Liver (tissue), 8 donors: ENCODE measurements at regions not wholly inside any gene's neighbourhood (a gene's known extent, or its start where the extent isn't known, plus 50 kb on each side); places are given as distances from the start of the nearest gene placed in this dataset.

Source experiments
- DNase-seq: peaks from one replicate; pipeline ENCODE4 v3.0.0-alpha.2; 2017; ENCODE audit warnings: low spot score
- H3K27ac ChIP-seq, 2 donors: one replicate each; pipeline ENCODE4 v1.7.0; 2013; ENCODE audit warnings: inconsistent platforms in 2 of 2, low read length in 2 of 2, control low read depth in 1 of 2, low read depth in 1 of 2, mild to moderate bottlenecking in 1 of 2
- H3K27me3 ChIP-seq, 4 donors: one replicate each; pipeline versions ENCODE4 v1.6.1 to v1.7.0; 2013; ENCODE audit warnings: low read length in 3 of 4, inconsistent platforms in 1 of 4, mild to moderate bottlenecking in 1 of 4, moderate library complexity in 1 of 4; ENCODE audit not compliant: control insufficient read depth in 4 of 4, insufficient read depth in 4 of 4
- H3K36me3 ChIP-seq, 4 donors: one replicate each; pipeline versions ENCODE4 v1.6.1 to v1.7.0; 2013; ENCODE audit warnings: low read length in 3 of 4, mild to moderate bottlenecking in 3 of 4, low read depth in 1 of 4, moderate library complexity in 1 of 4; ENCODE audit not compliant: control insufficient read depth in 4 of 4, insufficient read depth in 3 of 4
- H3K4me1 ChIP-seq, 4 donors: one replicate each; pipeline versions ENCODE4 v1.6.1 to v1.7.0; 2013; ENCODE audit warnings: low read length in 3 of 4, mild to moderate bottlenecking in 3 of 4, moderate library complexity in 1 of 4; ENCODE audit not compliant: control insufficient read depth in 4 of 4, insufficient read depth in 4 of 4
- H3K4me3 ChIP-seq, 3 donors: one replicate each; pipeline versions ENCODE4 v1.6.1 to v1.7.0; 2013; ENCODE audit warnings: low read length in 3 of 3, control low read depth in 1 of 3, low read depth in 1 of 3, mild to moderate bottlenecking in 1 of 3
- H3K9ac ChIP-seq, 2 donors: one replicate each; pipeline ENCODE4 v1.7.0; 2013; ENCODE audit warnings: low read length in 2 of 2, mild to moderate bottlenecking in 2 of 2, moderate library complexity in 2 of 2, control low read depth in 1 of 2, low read depth in 1 of 2
- H3K9me3 ChIP-seq, 4 donors: one replicate each; pipeline versions ENCODE4 v1.6.1 to v1.7.0; 2013; ENCODE audit warnings: low read length in 3 of 4; ENCODE audit not compliant: control insufficient read depth in 4 of 4
- EGR1 ChIP-seq, 2 donors: IDR thresholded peaks; 2 replicates each; pipeline ENCODE4 v1.6.1; 2016 to 2018; ENCODE audit warnings: antibody characterized with exemption in 2 of 2, low read depth in 2 of 2
- FOXA1 ChIP-seq: IDR thresholded peaks from 2 replicates; pipeline ENCODE4 v1.6.1; 2016; ENCODE audit warnings: antibody characterized with exemption
- FOXA2 ChIP-seq: IDR thresholded peaks from 2 replicates; pipeline ENCODE4 v1.6.1; 2016; ENCODE audit warnings: antibody characterized with exemption
- GABPA ChIP-seq, 2 donors: IDR thresholded peaks in 1 of 2; conservative IDR thresholded peaks in 1 of 2; 2 replicates each; pipeline ENCODE4 v1.6.1; 2016; ENCODE audit warnings: antibody characterized with exemption in 2 of 2, mild to moderate bottlenecking in 1 of 2, moderate library complexity in 1 of 2
- HNF4A ChIP-seq, 2 donors: conservative IDR thresholded peaks; 2 replicates each; pipeline ENCODE4 v1.6.1; 2016; ENCODE audit warnings: antibody characterized with exemption in 2 of 2, mild to moderate bottlenecking in 2 of 2
- HNF4G ChIP-seq: IDR thresholded peaks from 2 replicates; pipeline ENCODE4 v1.6.1; 2016; ENCODE audit warnings: antibody characterized with exemption
- JUND ChIP-seq, 2 donors: IDR thresholded peaks; 2 replicates each; pipeline ENCODE4 v1.6.1; 2016; ENCODE audit warnings: antibody characterized with exemption in 2 of 2
- NR2F2 ChIP-seq: IDR thresholded peaks from 2 replicates; pipeline ENCODE4 v1.6.1; 2016; ENCODE audit warnings: antibody characterized with exemption
- RAD21 ChIP-seq, 2 donors: IDR thresholded peaks; 2 replicates each; pipeline ENCODE4 v1.6.1; 2016; ENCODE audit warnings: antibody characterized with exemption in 2 of 2, mild to moderate bottlenecking in 2 of 2
- RXRA ChIP-seq, 2 donors: IDR thresholded peaks; 2 replicates each; pipeline ENCODE4 v1.6.1; 2017 to 2018; ENCODE audit warnings: antibody characterized with exemption in 2 of 2, mild to moderate bottlenecking in 1 of 2
- SP1 ChIP-seq: IDR thresholded peaks from 2 replicates; pipeline ENCODE4 v1.6.1; 2018; ENCODE audit warnings: antibody characterized with exemption, mild to moderate bottlenecking
- TAF1 ChIP-seq: conservative IDR thresholded peaks from 2 replicates; pipeline ENCODE4 v1.6.1; 2016; ENCODE audit warnings: antibody characterized with exemption, mild to moderate bottlenecking
- YY1 ChIP-seq: IDR thresholded peaks from 2 replicates; pipeline ENCODE4 v1.6.1; 2016; ENCODE audit warnings: antibody characterized with exemption, mild to moderate bottlenecking
- WGBS: extraction: QIAGEN DNeasy Blood & Tissue Kit; methylation state at CpG from one replicate; pipeline ENCODE4 v1.1.7; 2013; 5-methylcytosine and 5-hydroxymethylcytosine counted together
- TF ChIP-seq, protein P1 (sequence below): fragments of 150-350 bp; IDR thresholded peaks from 2 replicates; pipeline ENCODE4 v1.5.1; 2017; ENCODE audit warnings: improper control_type of control experiment, low read depth, low read length; ENCODE audit not compliant: missing input control
- TF ChIP-seq, protein P2 (sequence below): IDR thresholded peaks from 2 replicates; pipeline ENCODE4 v1.6.1; 2016; ENCODE audit warnings: antibody characterized with exemption
- TF ChIP-seq, protein P3 (sequence below): IDR thresholded peaks from 2 replicates; pipeline ENCODE4 v1.6.1; 2016; ENCODE audit warnings: antibody characterized with exemption
- TF ChIP-seq, protein P4 (sequence below): IDR thresholded peaks from 2 replicates; pipeline ENCODE4 v1.6.1; 2016; ENCODE audit warnings: antibody characterized with exemption, mild to moderate bottlenecking
- TF ChIP-seq, protein P5 (sequence below): IDR thresholded peaks from 2 replicates; pipeline ENCODE4 v1.6.1; 2016; ENCODE audit warnings: antibody characterized with exemption
- donor health status: healthy.
- donor health status: healthy.
- donor health status: healthy.
- donor health status: healthy.
- donor health status: healthy.

DNA sequence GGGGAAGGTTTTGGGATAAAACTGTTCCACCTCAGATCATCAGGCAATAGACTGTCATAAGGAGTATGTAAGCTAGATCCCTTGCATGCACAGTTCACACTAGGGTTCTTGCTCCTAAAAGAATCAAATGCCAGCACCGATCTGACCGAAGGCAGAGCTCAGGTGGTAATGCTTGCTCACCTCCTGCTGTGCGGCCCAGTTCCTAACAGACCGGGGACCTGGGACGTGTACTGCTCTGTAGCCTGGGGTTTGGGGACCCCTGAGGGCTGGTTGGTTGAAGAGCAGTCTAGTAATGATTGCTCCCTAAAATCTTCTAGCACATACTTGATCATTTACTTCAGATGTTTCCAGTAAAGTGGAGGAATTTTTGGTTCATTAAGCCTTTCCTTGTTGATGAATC lies 173.1 kb upstream of the SLIT2 start:
- no peak for DNase-seq
- no peaks in the 10 kb centered on the region for H3K27me3 ChIP-seq
- H3K9ac ChIP-seq = no peak overlapping the region
- WGBS = 89% methylated on average over 5 of the region's 5 CpGs
- no peak for TF ChIP-seq RAD21 (IDR thresholded peaks at IDR 0.05)
- TF ChIP-seq, protein P1, sequence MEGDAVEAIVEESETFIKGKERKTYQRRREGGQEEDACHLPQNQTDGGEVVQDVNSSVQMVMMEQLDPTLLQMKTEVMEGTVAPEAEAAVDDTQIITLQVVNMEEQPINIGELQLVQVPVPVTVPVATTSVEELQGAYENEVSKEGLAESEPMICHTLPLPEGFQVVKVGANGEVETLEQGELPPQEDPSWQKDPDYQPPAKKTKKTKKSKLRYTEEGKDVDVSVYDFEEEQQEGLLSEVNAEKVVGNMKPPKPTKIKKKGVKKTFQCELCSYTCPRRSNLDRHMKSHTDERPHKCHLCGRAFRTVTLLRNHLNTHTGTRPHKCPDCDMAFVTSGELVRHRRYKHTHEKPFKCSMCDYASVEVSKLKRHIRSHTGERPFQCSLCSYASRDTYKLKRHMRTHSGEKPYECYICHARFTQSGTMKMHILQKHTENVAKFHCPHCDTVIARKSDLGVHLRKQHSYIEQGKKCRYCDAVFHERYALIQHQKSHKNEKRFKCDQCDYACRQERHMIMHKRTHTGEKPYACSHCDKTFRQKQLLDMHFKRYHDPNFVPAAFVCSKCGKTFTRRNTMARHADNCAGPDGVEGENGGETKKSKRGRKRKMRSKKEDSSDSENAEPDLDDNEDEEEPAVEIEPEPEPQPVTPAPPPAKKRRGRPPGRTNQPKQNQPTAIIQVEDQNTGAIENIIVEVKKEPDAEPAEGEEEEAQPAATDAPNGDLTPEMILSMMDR = no peak
- no peak for TF ChIP-seq FOXA1
- no peak for TF ChIP-seq GABPA (IDR thresholded peaks at IDR 0.05 in 1 of 2, conservative IDR thresholded peaks at IDR 0.05 in 1 of 2)
- TF ChIP-seq, protein P2, sequence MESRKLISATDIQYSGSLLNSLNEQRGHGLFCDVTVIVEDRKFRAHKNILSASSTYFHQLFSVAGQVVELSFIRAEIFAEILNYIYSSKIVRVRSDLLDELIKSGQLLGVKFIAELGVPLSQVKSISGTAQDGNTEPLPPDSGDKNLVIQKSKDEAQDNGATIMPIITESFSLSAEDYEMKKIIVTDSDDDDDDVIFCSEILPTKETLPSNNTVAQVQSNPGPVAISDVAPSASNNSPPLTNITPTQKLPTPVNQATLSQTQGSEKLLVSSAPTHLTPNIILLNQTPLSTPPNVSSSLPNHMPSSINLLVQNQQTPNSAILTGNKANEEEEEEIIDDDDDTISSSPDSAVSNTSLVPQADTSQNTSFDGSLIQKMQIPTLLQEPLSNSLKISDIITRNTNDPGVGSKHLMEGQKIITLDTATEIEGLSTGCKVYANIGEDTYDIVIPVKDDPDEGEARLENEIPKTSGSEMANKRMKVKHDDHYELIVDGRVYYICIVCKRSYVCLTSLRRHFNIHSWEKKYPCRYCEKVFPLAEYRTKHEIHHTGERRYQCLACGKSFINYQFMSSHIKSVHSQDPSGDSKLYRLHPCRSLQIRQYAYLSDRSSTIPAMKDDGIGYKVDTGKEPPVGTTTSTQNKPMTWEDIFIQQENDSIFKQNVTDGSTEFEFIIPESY = no peak
- no peak for TF ChIP-seq RXRA (IDR thresholded peaks at IDR 0.05)
- TF ChIP-seq, protein P3, sequence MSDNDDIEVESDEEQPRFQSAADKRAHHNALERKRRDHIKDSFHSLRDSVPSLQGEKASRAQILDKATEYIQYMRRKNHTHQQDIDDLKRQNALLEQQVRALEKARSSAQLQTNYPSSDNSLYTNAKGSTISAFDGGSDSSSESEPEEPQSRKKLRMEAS = no peak
- no peak overlapping the region for H3K27ac ChIP-seq
- no peaks in the 10 kb centered on the region for H3K9me3 ChIP-seq
- H3K36me3 ChIP-seq = no peaks in the 10 kb centered on the region
- no peak overlapping the region for H3K4me3 ChIP-seq
- no peaks in the 10 kb centered on the region for H3K4me1 ChIP-seq

DNA sequence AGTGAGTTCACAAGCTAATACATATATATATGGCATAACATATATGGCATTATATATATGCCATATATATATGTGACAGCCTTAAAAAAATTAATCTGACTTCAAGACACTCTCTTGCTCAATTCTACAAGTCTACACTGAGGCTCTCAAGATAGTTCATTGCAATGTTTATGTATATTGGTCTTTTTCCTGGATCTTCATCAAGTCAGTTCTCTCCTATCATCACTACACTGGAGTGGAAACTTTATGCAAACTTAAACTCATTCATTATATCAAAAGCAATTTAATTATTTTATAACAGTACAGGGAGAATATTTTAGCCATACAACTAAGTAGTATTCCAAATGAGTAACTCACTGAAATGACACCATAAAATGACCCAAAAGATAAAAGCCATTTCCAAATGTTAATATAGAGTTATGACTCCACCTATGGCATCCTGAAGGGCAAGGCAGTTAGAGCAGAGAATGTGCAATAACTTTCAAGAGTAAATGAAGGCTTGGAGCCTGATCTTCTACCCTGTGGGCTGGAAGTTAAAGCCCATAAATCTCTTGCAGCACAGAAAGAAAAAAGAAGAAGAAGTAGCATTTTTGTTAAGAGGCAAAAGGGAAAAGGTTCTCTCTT lies 176.3 kb upstream of the SLIT2 start:
- no peaks in the 10 kb centered on the region for H3K27me3 ChIP-seq
- no peak for DNase-seq
- H3K9ac ChIP-seq = no peak overlapping the region
- TF ChIP-seq, protein P3 = no peak
- TF ChIP-seq EGR1 (IDR thresholded peaks at IDR 0.05; ENCODE audit: low read depth in 2 of 2) = no peak
- TF ChIP-seq RXRA (IDR thresholded peaks at IDR 0.05) = no peak
- TF ChIP-seq RAD21 (IDR thresholded peaks at IDR 0.05) = no peak
- TF ChIP-seq HNF4G = no peak
- TF ChIP-seq SP1 = no peak
- TF ChIP-seq TAF1 = no peak
- TF ChIP-seq YY1 = no peak
- TF ChIP-seq HNF4A (conservative IDR thresholded peaks at IDR 0.05) = no peak
- TF ChIP-seq, protein P1 = no peak
- no peak for TF ChIP-seq FOXA1
- no peak for TF ChIP-seq FOXA2
- no peak for TF ChIP-seq JUND (IDR thresholded peaks at IDR 0.05)
- no peak for TF ChIP-seq GABPA (IDR thresholded peaks at IDR 0.05 in 1 of 2, conservative IDR thresholded peaks at IDR 0.05 in 1 of 2)
- TF ChIP-seq, protein P2 = no peak
- no peak for TF ChIP-seq NR2F2
- TF ChIP-seq, protein P4, sequence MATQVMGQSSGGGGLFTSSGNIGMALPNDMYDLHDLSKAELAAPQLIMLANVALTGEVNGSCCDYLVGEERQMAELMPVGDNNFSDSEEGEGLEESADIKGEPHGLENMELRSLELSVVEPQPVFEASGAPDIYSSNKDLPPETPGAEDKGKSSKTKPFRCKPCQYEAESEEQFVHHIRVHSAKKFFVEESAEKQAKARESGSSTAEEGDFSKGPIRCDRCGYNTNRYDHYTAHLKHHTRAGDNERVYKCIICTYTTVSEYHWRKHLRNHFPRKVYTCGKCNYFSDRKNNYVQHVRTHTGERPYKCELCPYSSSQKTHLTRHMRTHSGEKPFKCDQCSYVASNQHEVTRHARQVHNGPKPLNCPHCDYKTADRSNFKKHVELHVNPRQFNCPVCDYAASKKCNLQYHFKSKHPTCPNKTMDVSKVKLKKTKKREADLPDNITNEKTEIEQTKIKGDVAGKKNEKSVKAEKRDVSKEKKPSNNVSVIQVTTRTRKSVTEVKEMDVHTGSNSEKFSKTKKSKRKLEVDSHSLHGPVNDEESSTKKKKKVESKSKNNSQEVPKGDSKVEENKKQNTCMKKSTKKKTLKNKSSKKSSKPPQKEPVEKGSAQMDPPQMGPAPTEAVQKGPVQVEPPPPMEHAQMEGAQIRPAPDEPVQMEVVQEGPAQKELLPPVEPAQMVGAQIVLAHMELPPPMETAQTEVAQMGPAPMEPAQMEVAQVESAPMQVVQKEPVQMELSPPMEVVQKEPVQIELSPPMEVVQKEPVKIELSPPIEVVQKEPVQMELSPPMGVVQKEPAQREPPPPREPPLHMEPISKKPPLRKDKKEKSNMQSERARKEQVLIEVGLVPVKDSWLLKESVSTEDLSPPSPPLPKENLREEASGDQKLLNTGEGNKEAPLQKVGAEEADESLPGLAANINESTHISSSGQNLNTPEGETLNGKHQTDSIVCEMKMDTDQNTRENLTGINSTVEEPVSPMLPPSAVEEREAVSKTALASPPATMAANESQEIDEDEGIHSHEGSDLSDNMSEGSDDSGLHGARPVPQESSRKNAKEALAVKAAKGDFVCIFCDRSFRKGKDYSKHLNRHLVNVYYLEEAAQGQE = no peak
- TF ChIP-seq, protein P5, sequence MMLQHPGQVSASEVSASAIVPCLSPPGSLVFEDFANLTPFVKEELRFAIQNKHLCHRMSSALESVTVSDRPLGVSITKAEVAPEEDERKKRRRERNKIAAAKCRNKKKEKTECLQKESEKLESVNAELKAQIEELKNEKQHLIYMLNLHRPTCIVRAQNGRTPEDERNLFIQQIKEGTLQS = no peak
- H3K4me3 ChIP-seq = no peak overlapping the region
- H3K27ac ChIP-seq = no peak overlapping the region
- H3K9me3 ChIP-seq = no peaks in the 10 kb centered on the region
- no peaks in the 10 kb centered on the region for H3K4me1 ChIP-seq
- H3K36me3 ChIP-seq = no peaks in the 10 kb centered on the region
